OCI-LY1 (cell line): ENCODE measurements at regions not wholly inside any gene's neighbourhood (a gene's known extent, or its start where the extent isn't known, plus 50 kb on each side); places are given as distances from the start of the nearest gene placed in this dataset.

Experiments
- H2AFZ ChIP-seq: fragments of 200-600 bp; sonication (generic), shearing (Covaris generic); 2 replicates; pipeline ENCODE4 v1.6.0; 2014; ENCODE audit warnings: antibody characterized with exemption, mild to moderate bottlenecking, low read length
- H3F3A ChIP-seq: fragments of 200-600 bp; sonication (generic), shearing (Covaris generic); 2 replicates; pipeline ENCODE4 v1.6.0; 2014; ENCODE audit warnings: mild to moderate bottlenecking, antibody characterized with exemption, low read length, moderate library complexity; ENCODE audit not compliant: insufficient read depth
- H3K27ac ChIP-seq: fragments of 200-600 bp; sonication (generic); 2 replicates; pipeline ENCODE4 v1.5.1; 2014; ENCODE audit warnings: low read length, mixed run types, mild to moderate bottlenecking, low read depth; ENCODE audit not compliant: poor library complexity, severe bottlenecking
- H3K27me3 ChIP-seq: fragments of 200-600 bp; sonication (generic); 2 replicates; pipeline ENCODE4 v1.6.0; 2014; ENCODE audit warnings: antibody characterized with exemption, mild to moderate bottlenecking, low read length, moderate library complexity; ENCODE audit not compliant: insufficient read depth
- H3K36me3 ChIP-seq: fragments of 200-600 bp; sonication (generic); 2 replicates; pipeline ENCODE4 v1.6.1; 2014; ENCODE audit warnings: mild to moderate bottlenecking, antibody characterized with exemption, low read length, moderate library complexity, mixed read lengths; ENCODE audit not compliant: insufficient read depth
- H3K4me1 ChIP-seq: fragments of 200-600 bp; sonication (generic); 2 replicates; pipeline ENCODE4 v1.5.1; 2014; ENCODE audit warnings: mild to moderate bottlenecking, low read length, moderate library complexity; ENCODE audit not compliant: insufficient read depth, severe bottlenecking
- H3K4me2 ChIP-seq: fragments of 200-600 bp; sonication (generic), shearing (Covaris generic); 2 replicates; pipeline ENCODE4 v1.6.1; 2014; ENCODE audit warnings: low read length
- H3K4me3 ChIP-seq: fragments of 200-600 bp; sonication (generic); 2 replicates; pipeline ENCODE4 v1.5.1; 2014; ENCODE audit warnings: low read length, low read depth, mild to moderate bottlenecking, mixed read lengths; ENCODE audit not compliant: poor library complexity, severe bottlenecking
- H3K79me2 ChIP-seq: fragments of 200-600 bp; shearing (Covaris generic); 2 replicates; pipeline ENCODE4 v1.6.1; 2016; ENCODE audit warnings: mixed run types, low read length, mixed read lengths; ENCODE audit not compliant: insufficient read depth
- H3K9ac ChIP-seq: fragments of 200-600 bp; sonication (generic), shearing (Covaris generic); 2 replicates; pipeline ENCODE4 v1.6.1; 2014; ENCODE audit warnings: mild to moderate bottlenecking, low read length, mixed read lengths
- H3K9me2 ChIP-seq: fragments of 200-600 bp; sonication (generic), shearing (Covaris generic); 2 replicates; pipeline ENCODE4 v1.6.1; 2014; ENCODE audit warnings: low read depth, mild to moderate bottlenecking, low read length, mixed read lengths
- H3K9me3 ChIP-seq: fragments of 200-600 bp; shearing (Covaris generic); 2 replicates; pipeline ENCODE4 v1.6.1; 2014; ENCODE audit warnings: low read length, mixed read lengths
- H4K20me1 ChIP-seq: fragments of 200-600 bp; sonication (generic), shearing (Covaris generic); 2 replicates; pipeline ENCODE4 v1.6.0; 2016; ENCODE audit warnings: mild to moderate bottlenecking, low read length; ENCODE audit not compliant: insufficient read depth
- EZH2 ChIP-seq: fragments of 200-600 bp; sonication (generic), shearing (Covaris generic); IDR thresholded peaks from 2 replicates; pipeline ENCODE4 v1.8.0; 2017; ENCODE audit warnings: borderline replicate concordance, mixed run types, mild to moderate bottlenecking, antibody characterized with exemption, low read length, moderate library complexity, mixed read lengths
- TF ChIP-seq, protein P1 (sequence below): fragments of 200-600 bp; sonication (generic), shearing (Covaris generic); IDR thresholded peaks from 2 replicates; pipeline ENCODE4 v1.5.1; 2017; ENCODE audit warnings: mild to moderate bottlenecking, antibody characterized with exemption, low read length, moderate library complexity, mixed read lengths

DNA sequence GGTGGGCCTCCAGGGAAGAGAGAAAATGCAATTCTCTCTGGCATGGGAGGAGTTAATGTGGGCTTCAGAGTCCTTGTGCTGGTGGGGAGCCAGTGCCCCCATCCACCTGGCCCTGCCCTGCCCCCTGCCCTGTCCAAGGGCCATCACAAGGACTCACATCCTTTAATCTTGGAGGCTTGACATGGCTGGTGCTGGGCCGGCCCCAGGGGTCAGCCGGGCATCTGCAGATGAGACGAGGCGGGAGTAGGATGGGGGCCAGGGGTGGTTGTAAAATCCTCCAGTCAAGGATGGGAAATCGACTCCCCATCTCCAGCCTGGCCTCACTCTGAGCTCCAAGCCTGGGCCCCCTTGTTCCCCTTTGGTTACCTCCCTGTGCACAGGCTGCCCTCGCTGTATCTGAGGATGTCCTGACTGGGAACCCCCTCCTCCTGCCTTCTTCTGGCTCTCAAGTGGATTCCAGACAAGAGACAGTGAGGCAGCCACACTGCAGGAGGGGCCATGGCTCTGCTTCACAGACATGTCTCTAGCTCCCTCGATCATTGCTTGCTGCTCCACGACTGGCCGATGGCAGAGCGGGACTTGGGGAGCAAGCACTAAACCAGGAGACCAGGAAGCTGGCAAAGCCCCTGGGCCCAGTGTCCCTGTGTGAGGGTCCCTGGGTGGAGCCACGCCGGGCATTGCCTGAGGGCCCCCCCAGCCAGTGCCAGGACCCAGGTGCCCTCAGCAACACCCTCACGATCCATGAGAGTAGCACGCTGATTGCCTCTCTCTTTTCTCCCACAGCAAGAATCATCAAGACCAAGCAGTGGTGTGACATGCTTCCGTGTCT lies 1120.5 kb downstream of the BRD1 start:
- Histone ChIP-seq H3F3A (no peaks in the 10 kb centered on the region), H3K4me3 (no peak overlapping the region), H4K20me1 (no peaks in the 10 kb centered on the region), H3K9me3 (no peaks in the 10 kb centered on the region), H3K9ac (no peak overlapping the region), H2AFZ (no peak overlapping the region), H3K36me3 (no peaks in the 10 kb centered on the region), H3K79me2 (no peaks in the 10 kb centered on the region), H3K27me3 (no peaks in the 10 kb centered on the region), H3K27ac (no peak overlapping the region), H3K4me1 (no peaks in the 10 kb centered on the region), H3K4me2 (no peak overlapping the region), H3K9me2 (no peaks in the 10 kb centered on the region)
- no peak for TF ChIP-seq EZH2
- TF ChIP-seq, protein P1, sequence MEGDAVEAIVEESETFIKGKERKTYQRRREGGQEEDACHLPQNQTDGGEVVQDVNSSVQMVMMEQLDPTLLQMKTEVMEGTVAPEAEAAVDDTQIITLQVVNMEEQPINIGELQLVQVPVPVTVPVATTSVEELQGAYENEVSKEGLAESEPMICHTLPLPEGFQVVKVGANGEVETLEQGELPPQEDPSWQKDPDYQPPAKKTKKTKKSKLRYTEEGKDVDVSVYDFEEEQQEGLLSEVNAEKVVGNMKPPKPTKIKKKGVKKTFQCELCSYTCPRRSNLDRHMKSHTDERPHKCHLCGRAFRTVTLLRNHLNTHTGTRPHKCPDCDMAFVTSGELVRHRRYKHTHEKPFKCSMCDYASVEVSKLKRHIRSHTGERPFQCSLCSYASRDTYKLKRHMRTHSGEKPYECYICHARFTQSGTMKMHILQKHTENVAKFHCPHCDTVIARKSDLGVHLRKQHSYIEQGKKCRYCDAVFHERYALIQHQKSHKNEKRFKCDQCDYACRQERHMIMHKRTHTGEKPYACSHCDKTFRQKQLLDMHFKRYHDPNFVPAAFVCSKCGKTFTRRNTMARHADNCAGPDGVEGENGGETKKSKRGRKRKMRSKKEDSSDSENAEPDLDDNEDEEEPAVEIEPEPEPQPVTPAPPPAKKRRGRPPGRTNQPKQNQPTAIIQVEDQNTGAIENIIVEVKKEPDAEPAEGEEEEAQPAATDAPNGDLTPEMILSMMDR = no peak

DNA sequence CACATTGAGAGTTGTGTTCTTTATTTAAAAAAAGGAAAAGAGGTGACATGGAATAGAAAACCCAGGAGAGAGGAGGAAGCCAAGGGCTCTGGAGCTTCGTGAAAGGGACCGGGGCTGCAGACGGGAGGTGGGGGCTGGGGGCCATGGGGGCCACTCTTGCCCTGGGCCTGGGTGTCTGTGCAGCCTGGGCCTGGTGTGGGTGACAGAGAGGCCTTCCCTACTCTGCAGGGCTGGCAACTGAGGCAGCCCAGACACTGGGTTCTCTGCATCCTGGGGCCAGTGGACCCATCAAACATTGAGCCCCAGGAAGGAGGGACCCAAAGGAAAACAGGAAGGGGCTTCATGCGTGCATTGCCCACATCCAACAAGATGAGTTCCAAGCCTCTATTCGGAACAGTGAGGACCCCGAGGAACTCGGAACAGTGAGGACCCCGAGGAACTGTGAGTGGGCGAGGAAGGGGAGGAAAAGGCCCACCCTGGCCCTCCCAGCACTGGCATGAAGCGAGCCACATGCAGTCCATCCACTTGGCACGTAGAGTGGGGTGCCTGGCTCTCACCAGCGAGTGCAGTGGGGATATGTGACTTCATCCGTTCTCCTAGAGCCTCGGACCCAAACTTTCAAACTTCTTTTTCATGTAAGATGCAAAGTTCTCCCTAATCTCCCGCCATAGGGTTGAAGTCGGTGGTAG lies 1121.6 kb downstream of the BRD1 start:
- Histone ChIP-seq H3K4me2 (no peak overlapping the region), H3K4me3 (no peak overlapping the region), H3K9me3 (no peaks in the 10 kb centered on the region), H3K27me3 (no peaks in the 10 kb centered on the region), H3K9me2 (no peaks in the 10 kb centered on the region), H3K27ac (no peak overlapping the region), H3K36me3 (no peaks in the 10 kb centered on the region), H3K79me2 (no peaks in the 10 kb centered on the region), H4K20me1 (no peaks in the 10 kb centered on the region), H3K4me1 (no peaks in the 10 kb centered on the region), H3K9ac (no peak overlapping the region), H2AFZ (no peak overlapping the region), H3F3A (no peaks in the 10 kb centered on the region)
- TF ChIP-seq, protein P1 = no peak
- TF ChIP-seq EZH2 = no peak

DNA sequence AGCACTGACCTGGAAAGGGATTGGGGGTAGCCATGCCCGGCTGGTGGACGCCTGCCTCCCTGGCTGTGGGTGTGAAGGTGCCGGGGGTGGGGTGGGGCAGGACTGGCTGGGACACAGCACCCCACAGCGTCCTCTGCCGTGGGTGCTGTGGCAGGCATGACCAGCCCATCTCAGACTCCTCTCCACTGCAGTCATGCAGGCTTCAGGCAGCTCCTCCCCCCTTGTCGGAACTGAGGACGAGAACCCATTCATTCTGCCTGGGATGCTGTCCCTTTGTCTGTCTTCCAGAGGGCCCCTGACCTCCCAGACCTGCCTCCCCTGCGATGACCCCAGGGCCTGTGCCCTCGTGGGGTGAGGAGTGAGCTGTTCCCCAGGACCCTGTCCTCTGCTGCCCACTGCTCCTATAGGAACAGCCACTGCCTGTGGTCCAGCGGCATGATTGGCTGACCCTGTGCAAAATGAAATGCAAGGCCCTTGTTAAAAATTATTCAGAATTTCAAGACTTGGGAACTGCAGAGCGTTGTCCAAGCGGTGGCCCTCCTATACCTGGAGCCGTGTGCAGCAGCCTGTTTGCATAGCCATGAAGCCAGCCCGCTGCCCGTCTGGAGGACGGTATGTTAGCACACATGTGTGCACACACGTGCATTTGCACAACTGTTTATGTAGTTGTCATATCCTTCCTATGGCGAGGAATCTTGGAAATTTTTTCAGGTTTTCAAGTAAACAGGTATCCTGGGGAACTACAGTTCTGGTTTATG lies 1122.3 kb downstream of the BRD1 start:
- Histone ChIP-seq H2AFZ (no peak overlapping the region), H3K9ac (no peak overlapping the region), H3K27ac (no peak overlapping the region), H3K27me3 (no peaks in the 10 kb centered on the region), H3K4me3 (no peak overlapping the region), H3K79me2 (no peaks in the 10 kb centered on the region), H3K36me3 (no peaks in the 10 kb centered on the region), H3K9me3 (no peaks in the 10 kb centered on the region), H3K4me2 (no peak overlapping the region), H4K20me1 (no peaks in the 10 kb centered on the region), H3K4me1 (no peaks in the 10 kb centered on the region), H3F3A (no peaks in the 10 kb centered on the region), H3K9me2 (no peaks in the 10 kb centered on the region)
- TF ChIP-seq, protein P1 = no peak
- no peak for TF ChIP-seq EZH2
